Lung (tissue), 11 donors: ENCODE measurements at regions not wholly inside any gene's neighbourhood (a gene's known extent, or its start where the extent isn't known, plus 50 kb on each side); places are given as distances from the start of the nearest gene placed in this dataset.

Experiments
- ATAC-seq: fragments of 200-7000 bp; cut with Tn5 transposase; one replicate; pipeline ENCODE4 v1.9.1; 2020; ENCODE audit warnings: moderate number of reproducible peaks; ENCODE audit not compliant: insufficient read depth, low FRiP score
- DNase-seq, 3 donors: peaks; one replicate each; pipeline ENCODE4 v3.0.0-alpha.2; 2013 to 2017
- H3K27ac ChIP-seq, 2 donors: one replicate each; pipeline ENCODE4 v1.5.1; 2013; ENCODE audit warnings: mild to moderate bottlenecking in 2 of 2, moderate library complexity in 2 of 2, control low read depth in 1 of 2, inconsistent platforms in 1 of 2, low read depth in 1 of 2, low read length in 1 of 2
- H3K27me3 ChIP-seq, 3 donors: one replicate each; pipeline ENCODE4 v1.5.1; 2013; ENCODE audit warnings: low read length in 2 of 3; ENCODE audit not compliant: control insufficient read depth in 3 of 3, insufficient read depth in 3 of 3
- H3K36me3 ChIP-seq, 4 donors: one replicate each; pipeline ENCODE4 v1.5.1; 2013; ENCODE audit warnings: low read length in 4 of 4, mild to moderate bottlenecking in 1 of 4, moderate library complexity in 1 of 4; ENCODE audit not compliant: control insufficient read depth in 4 of 4, insufficient read depth in 4 of 4
- H3K4me1 ChIP-seq, 5 donors: one replicate each; pipeline ENCODE4 v1.5.1; 2013; ENCODE audit warnings: low read length in 5 of 5, mild to moderate bottlenecking in 2 of 5, moderate library complexity in 1 of 5; ENCODE audit not compliant: control insufficient read depth in 5 of 5, insufficient read depth in 5 of 5
- H3K4me3 ChIP-seq: one replicate; pipeline ENCODE4 v1.5.1; 2013; ENCODE audit warnings: mild to moderate bottlenecking, control low read depth, moderate library complexity
- H3K9ac ChIP-seq, 2 donors: one replicate each; pipeline ENCODE4 v1.5.1; 2013; ENCODE audit warnings: low read length in 2 of 2, control low read depth in 1 of 2; ENCODE audit not compliant: insufficient read depth in 1 of 2
- H3K9me3 ChIP-seq, 4 donors: one replicate each; pipeline ENCODE4 v1.5.1; 2013; ENCODE audit warnings: low read length in 3 of 4, mild to moderate bottlenecking in 1 of 4, moderate library complexity in 1 of 4; ENCODE audit not compliant: control insufficient read depth in 4 of 4, insufficient read depth in 3 of 4
- CTCF ChIP-seq: IDR thresholded peaks from 2 replicates; pipeline ENCODE4 v1.5.1; 2012; ENCODE audit warnings: mild to moderate bottlenecking; ENCODE audit errors: control extremely low read depth, extremely low read depth
- WGBS, 2 donors: extraction: QIAGEN DNeasy Blood & Tissue Kit; methylation state at CpG; one replicate each; pipeline ENCODE4 v1.1.7; 2013; 5-methylcytosine and 5-hydroxymethylcytosine counted together
- donor health status: control.
- donor health status: control.
- donor health status: Bipolar disorder and iron deficiency.
- donor health status: healthy.
- donor health status: DM: yes; HTN: yes; CAD: no.

- Histone ChIP-seq H3K9me3 (no peaks in the 10 kb centered on the region), H3K36me3 (no peaks in the 10 kb centered on the region), H3K9ac (no peak overlapping the region), H3K4me1 (peaks cover 0 to under 1% (median 0%) of the 10 kb centered on the region in 5 donors), H3K27me3 (no peaks in the 10 kb centered on the region), H3K4me3 (no peak overlapping the region), H3K27ac (no peak overlapping the region)
- ATAC-seq (no peak), DNase-seq (no peak)
- no peak for TF ChIP-seq CTCF
Measured at GRCh38 chr9:81077572-81077971, 611.8 kb downstream of the TLE1 start.

GRCh38 chr9:81076131-81076530, 613.2 kb downstream of the TLE1 start:
- DNase-seq (no peak), ATAC-seq (no peak)
- Histone ChIP-seq H3K4me1 (no peaks in the 10 kb centered on the region), H3K36me3 (no peaks in the 10 kb centered on the region), H3K27ac (no peak overlapping the region), H3K27me3 (no peaks in the 10 kb centered on the region), H3K9me3 (no peaks in the 10 kb centered on the region), H3K4me3 (no peak overlapping the region), H3K9ac (no peak overlapping the region)
- WGBS, 2 donors: 69 to 80% methylated on average over 2 of the region's 2 CpGs
- TF ChIP-seq CTCF: no peak

- 66 to 80% methylated on average over 4 of the region's 4 CpGs for WGBS, 2 donors
- Histone ChIP-seq H3K4me3 (no peak overlapping the region), H3K9ac (no peak overlapping the region), H3K27me3 (no peaks in the 10 kb centered on the region), H3K9me3 (no peaks in the 10 kb centered on the region), H3K27ac (no peak overlapping the region), H3K4me1 (no peaks in the 10 kb centered on the region), H3K36me3 (no peaks in the 10 kb centered on the region)
- DNase-seq (no peak), ATAC-seq (no peak)
- no peak for TF ChIP-seq CTCF
Measured at GRCh38 chr9:81074221-81074620, 615.1 kb downstream of the TLE1 start.

GRCh38 chr9:81073821-81074220, 615.5 kb downstream of the TLE1 start:
- H3K4me3 ChIP-seq: no peak overlapping the region
- 82 to 92% methylated on average over 4 of the region's 4 CpGs for WGBS, 2 donors
- no peak overlapping the region for H3K27ac ChIP-seq
- ATAC-seq: no peak
- no peak overlapping the region for H3K9ac ChIP-seq
- no peak for DNase-seq
- H3K27me3 ChIP-seq: no peaks in the 10 kb centered on the region
- H3K4me1 ChIP-seq: no peaks in the 10 kb centered on the region
- no peaks in the 10 kb centered on the region for H3K9me3 ChIP-seq
- no peak for TF ChIP-seq CTCF
- H3K36me3 ChIP-seq: no peaks in the 10 kb centered on the region
